ENCODE measurements at regions not wholly inside any gene's neighbourhood (a gene's known extent, or its start where the extent isn't known, plus 50 kb on each side); places are given as distances from the start of the nearest gene placed in this dataset.
"Not testable (repeated sequence)": the region's sequence is repeated elsewhere in the genome, so short reads cannot be mapped to it uniquely, and the experiment has no call there.

- Mint-ChIP-seq H3K27ac (ENCODE audit: unreplicated experiment) (no peak overlapping the region), H3K27me3 (ENCODE audit: low read depth) (no peaks in the 10 kb centered on the region), H3K36me3 (ENCODE audit: low read depth) (peaks cover 2% of the 10 kb centered on the region), H3K4me1 (ENCODE audit: low read depth) (peaks cover 5% of the 10 kb centered on the region), H3K4me3 (ENCODE audit: unreplicated experiment) (no peak overlapping the region), H3K9me3 (ENCODE audit: low read depth) (no peaks in the 10 kb centered on the region)
- no peak for TF ChIP-seq CTCF (IDR thresholded peaks at IDR 0.05)
- DNase-seq (ENCODE audit: low spot score) = no peak
Measured at GRCh38 chr1:185468626-185469025, 151.6 kb upstream of the IVNS1ABP start.

GRCh38 chr1:185467122-185467521, 150.1 kb upstream of the IVNS1ABP start:
- no peak overlapping the region for H3K27ac Mint-ChIP-seq (ENCODE audit: unreplicated experiment)
- no peaks in the 10 kb centered on the region for H3K9me3 Mint-ChIP-seq (ENCODE audit: low read depth)
- no peaks in the 10 kb centered on the region for H3K27me3 Mint-ChIP-seq (ENCODE audit: low read depth)
- DNase-seq (ENCODE audit: low spot score) = no peak
- H3K4me1 Mint-ChIP-seq (ENCODE audit: low read depth) = no peaks in the 10 kb centered on the region
- H3K36me3 Mint-ChIP-seq (ENCODE audit: low read depth) = peaks cover 2% of the 10 kb centered on the region
- no peak for TF ChIP-seq CTCF (IDR thresholded peaks at IDR 0.05)
- no peak overlapping the region for H3K4me3 Mint-ChIP-seq (ENCODE audit: unreplicated experiment)

- Mint-ChIP-seq H3K27ac (ENCODE audit: unreplicated experiment) (no peak overlapping the region), H3K4me3 (ENCODE audit: unreplicated experiment) (no peak overlapping the region), H3K36me3 (ENCODE audit: low read depth) (peaks cover 1% of the 10 kb centered on the region), H3K9me3 (ENCODE audit: low read depth) (peaks cover 1% of the 10 kb centered on the region), H3K4me1 (ENCODE audit: low read depth) (no peaks in the 10 kb centered on the region), H3K27me3 (ENCODE audit: low read depth) (no peaks in the 10 kb centered on the region)
- no peak for TF ChIP-seq CTCF (IDR thresholded peaks at IDR 0.05)
- DNase-seq (ENCODE audit: low spot score) = no peak
Measured at GRCh38 chr1:185464777-185465176, 147.7 kb upstream of the IVNS1ABP start.

GRCh38 chr1:185463433-185463832, 146.4 kb upstream of the IVNS1ABP start:
- Mint-ChIP-seq H3K4me1 (ENCODE audit: low read depth) (no peaks in the 10 kb centered on the region), H3K27ac (ENCODE audit: unreplicated experiment) (no peak overlapping the region), H3K4me3 (ENCODE audit: unreplicated experiment) (no peak overlapping the region), H3K27me3 (ENCODE audit: low read depth) (no peaks in the 10 kb centered on the region), H3K36me3 (ENCODE audit: low read depth) (peaks cover 1% of the 10 kb centered on the region), H3K9me3 (ENCODE audit: low read depth) (peaks cover 7% of the 10 kb centered on the region)
- DNase-seq (ENCODE audit: low spot score) = no peak
- TF ChIP-seq CTCF (IDR thresholded peaks at IDR 0.05) = no peak

- Mint-ChIP-seq H3K36me3 (ENCODE audit: low read depth) (peaks cover 1% of the 10 kb centered on the region), H3K27ac (ENCODE audit: unreplicated experiment) (no peak overlapping the region), H3K4me1 (ENCODE audit: low read depth) (no peaks in the 10 kb centered on the region), H3K9me3 (ENCODE audit: low read depth) (peaks cover 7% of the 10 kb centered on the region), H3K4me3 (ENCODE audit: unreplicated experiment) (no peak overlapping the region), H3K27me3 (ENCODE audit: low read depth) (no peaks in the 10 kb centered on the region)
- no peak for TF ChIP-seq CTCF (IDR thresholded peaks at IDR 0.05)
- no peak for DNase-seq (ENCODE audit: low spot score)
Measured at GRCh38 chr1:185463011-185463410, 146.0 kb upstream of the IVNS1ABP start.

- not testable (repeated sequence) for H3K27me3 Mint-ChIP-seq (ENCODE audit: low read depth); H3K36me3 Mint-ChIP-seq (ENCODE audit: low read depth); H3K9me3 Mint-ChIP-seq (ENCODE audit: low read depth)
Measured at GRCh38 chr1:185460723-185461122, 143.7 kb upstream of the IVNS1ABP start.

More at GRCh38 chr1:185460723-185461122, 143.7 kb upstream of the IVNS1ABP start:
- DNase-seq (ENCODE audit: low spot score); H3K27ac Mint-ChIP-seq (ENCODE audit: unreplicated experiment); H3K4me1 Mint-ChIP-seq (ENCODE audit: low read depth); H3K4me3 Mint-ChIP-seq (ENCODE audit: unreplicated experiment): not testable (repeated sequence)
